GM12891 (cell line): ENCODE measurements at regions not wholly inside any gene's neighbourhood (a gene's known extent, or its start where the extent isn't known, plus 50 kb on each side); places are given as distances from the start of the nearest gene placed in this dataset.

Source experiments
- POLR2A ChIP-seq: IDR thresholded peaks from 2 replicates; pipeline ENCODE4 v1.6.1; 2011; ENCODE audit warnings: low read depth, low read length, control low read depth
- POLR2AphosphoS5 ChIP-seq: IDR thresholded peaks from 2 replicates; pipeline ENCODE4 v1.6.1; 2011; ENCODE audit warnings: low read depth, low read length, control low read depth
- POU2F2 ChIP-seq: IDR thresholded peaks from 2 replicates; pipeline ENCODE4 v1.6.1; 2011; ENCODE audit warnings: low read depth, mild to moderate bottlenecking, control low read depth, low read length, moderate library complexity
- SPI1 ChIP-seq: IDR thresholded peaks from 2 replicates; pipeline ENCODE4 v1.6.1; 2011; ENCODE audit warnings: low read depth, low read length, control low read depth
- TAF1 ChIP-seq: IDR thresholded peaks from 2 replicates; pipeline ENCODE4 v1.6.1; 2011; ENCODE audit warnings: low read depth, low read length, control low read depth

GRCh38 chr10:28988980-28989379 lies 299.9 kb upstream of the LYZL1 start:
- no peak for TF ChIP-seq POLR2A
- TF ChIP-seq POLR2AphosphoS5, result no peak
- no peak for TF ChIP-seq SPI1
- TF ChIP-seq TAF1, result no peak
- TF ChIP-seq POU2F2, result no peak
